ENCODE measurements at regions not wholly inside any gene's neighbourhood (a gene's known extent, or its start where the extent isn't known, plus 50 kb on each side); places are given as distances from the start of the nearest gene placed in this dataset.

DNA sequence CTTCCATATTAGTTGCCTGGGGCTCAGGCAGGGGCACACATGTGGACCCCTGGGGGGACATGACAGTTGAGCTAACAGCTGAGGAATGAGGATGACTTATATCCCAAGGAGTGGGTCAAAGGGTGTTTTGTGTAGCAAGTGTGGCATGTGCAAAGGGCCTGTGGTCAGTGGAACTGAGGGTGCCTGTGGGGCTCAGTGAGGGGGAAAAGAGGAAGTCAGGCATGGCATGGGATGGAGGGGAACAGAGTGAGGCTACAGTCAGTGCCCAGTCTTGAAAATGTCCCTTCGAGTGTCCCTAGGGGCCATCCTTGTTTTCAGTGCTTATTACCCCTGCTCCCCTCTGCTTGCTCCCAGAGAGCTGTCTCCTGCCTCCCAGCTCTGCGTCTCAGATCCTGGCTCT, 64.3 kb upstream of the CD99 start:
- intact Hi-C loops (cut with micrococcal nuclease; ENCODE audit: unreplicated experiment), result loop anchor here (1.0 to 10.0 kb wide), 2 partner anchors 974 to 1172 kb away; partner anchors contain the start of gene ASMTL
- ATAC-seq (no peak; the same call in 1 of the 3 replicates), FAIRE-seq (no peak), DNase-seq (ENCODE audit: low read depth, low spot score) (no peak)
- Histone ChIP-seq H3K27me3 (replicated peaks in 1 of 2; ENCODE audit: control insufficient read depth in 2 of 2, insufficient read depth in 2 of 2, low read length in 1 of 2) (no peaks in the 10 kb centered on the region), H4K20me1 (ENCODE audit: control insufficient read depth, insufficient read depth) (no peaks in the 10 kb centered on the region), H3K4me2 (ENCODE audit: control insufficient read depth, insufficient read depth) (no peak overlapping the region), H3K27ac (ENCODE audit: control insufficient read depth, insufficient read depth) (no peak overlapping the region), H3K9me3 (replicated peaks; ENCODE audit: control insufficient read depth, insufficient read depth, low read length) (peaks cover 27% of the 10 kb centered on the region), H3K36me3 (ENCODE audit: control insufficient read depth in 2 of 2, insufficient read depth in 2 of 2, low read length in 1 of 2) (peaks cover 3 to 21% of the 10 kb centered on the region in 2 experiments), H2AFZ (ENCODE audit: control insufficient read depth, low read depth, low read length) (no peak overlapping the region), H3K4me3 (no peak overlapping the region), H3K4me1 (ENCODE audit: control insufficient read depth, insufficient read depth, low read length) (no peaks in the 10 kb centered on the region), H3K9ac (ENCODE audit: control insufficient read depth, insufficient read depth, low read length) (no peak overlapping the region), H3K79me2 (ENCODE audit: control insufficient read depth, insufficient read depth, low read length) (no peaks in the 10 kb centered on the region)
- TF ChIP-seq SPI1 (IDR thresholded peaks at IDR 0.05; ENCODE audit: borderline replicate concordance, insufficient read depth, low read depth, low read length), result 0 out of 2 replicates have a peak, but pooled peaks have one; percentile 21
- TF ChIP-seq, protein P1, sequence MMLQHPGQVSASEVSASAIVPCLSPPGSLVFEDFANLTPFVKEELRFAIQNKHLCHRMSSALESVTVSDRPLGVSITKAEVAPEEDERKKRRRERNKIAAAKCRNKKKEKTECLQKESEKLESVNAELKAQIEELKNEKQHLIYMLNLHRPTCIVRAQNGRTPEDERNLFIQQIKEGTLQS (IDR thresholded peaks at IDR 0.05; ENCODE audit: borderline replicate concordance, extremely low read depth, low read depth, low read length), result no peak
- no TSS peak for BruUV-seq (replicated peaks)
- in situ Hi-C loops (cut with MboI), result no loop called here
- RAD21 ChIA-PET (ENCODE audit: unreplicated experiment), result no interaction called here
- CTCF ChIA-PET, result no interaction called here
- POLR2A ChIA-PET, result no interaction called here
- WGBS (ENCODE audit: insufficient coverage, insufficient replicate concordance, low lambda C conversion rate, missing lambda C conversion rate), result 67% methylated on average over 2 of the region's 2 CpGs
- SMC1A ChIA-PET (ENCODE audit: uncharacterized antibody, unreplicated experiment), result no interaction called here

DNA sequence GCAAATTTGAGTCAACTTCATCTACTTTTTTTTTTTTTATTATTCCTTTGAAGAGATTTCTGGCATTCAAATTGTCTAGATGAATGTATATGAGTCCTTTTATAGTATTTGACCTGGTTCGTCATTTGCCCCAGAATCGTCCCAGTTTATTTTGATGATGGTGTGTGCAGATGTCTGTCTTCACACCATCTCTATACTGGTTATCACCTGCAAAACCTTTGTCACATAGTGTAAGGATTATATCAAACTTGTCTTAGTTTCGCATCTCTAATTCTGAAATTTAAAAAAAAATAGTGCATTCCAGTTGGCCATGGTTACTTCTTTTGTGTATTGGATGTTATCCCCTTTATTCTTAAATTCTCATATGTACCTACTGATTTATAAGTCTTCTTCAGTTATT, 70.5 kb upstream of the CD99 start:
- WGBS (ENCODE audit: insufficient coverage, insufficient replicate concordance, low lambda C conversion rate, missing lambda C conversion rate), result 100% methylated on average over 3 of the region's 3 CpGs
- DNase-seq (ENCODE audit: low read depth, low spot score), result no peak
- TF ChIP-seq SUZ12 (IDR thresholded peaks at IDR 0.05; ENCODE audit: unreplicated experiment) (no peak), GATAD2B (conservative IDR thresholded peaks at IDR 0.05; ENCODE audit: low read depth) (no peak), TARDBP (IDR thresholded peaks at IDR 0.05; ENCODE audit: borderline replicate concordance) (no peak), SPI1 (IDR thresholded peaks at IDR 0.05; ENCODE audit: borderline replicate concordance, insufficient read depth, low read depth, low read length) (no peak), CREM (IDR thresholded peaks at IDR 0.05; ENCODE audit: low read depth) (no peak)
- TF ChIP-seq, protein P2, sequence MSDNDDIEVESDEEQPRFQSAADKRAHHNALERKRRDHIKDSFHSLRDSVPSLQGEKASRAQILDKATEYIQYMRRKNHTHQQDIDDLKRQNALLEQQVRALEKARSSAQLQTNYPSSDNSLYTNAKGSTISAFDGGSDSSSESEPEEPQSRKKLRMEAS (IDR thresholded peaks at IDR 0.05; ENCODE audit: low read depth, low read length), result no peak
- SMC1A ChIA-PET (ENCODE audit: uncharacterized antibody, unreplicated experiment), result no interaction called here
- POLR2A ChIA-PET, result no interaction called here
- BruUV-seq (replicated peaks), result no TSS peak
- H3K79me2 ChIP-seq (ENCODE audit: control insufficient read depth, insufficient read depth, low read length), result no peaks in the 10 kb centered on the region
- CTCF ChIA-PET, result no interaction called here
- H3K4me1 ChIP-seq (ENCODE audit: control insufficient read depth, insufficient read depth, low read length), result no peaks in the 10 kb centered on the region
- ATAC-seq, result no peak
- no peak overlapping the region for H3K9ac ChIP-seq (ENCODE audit: control insufficient read depth, insufficient read depth, low read length)
- peaks cover 0 to 14% of the 10 kb centered on the region in 2 experiments; a peak in 2 of 4 replicates for H3K36me3 ChIP-seq (ENCODE audit: control insufficient read depth in 2 of 2, insufficient read depth in 2 of 2, low read length in 1 of 2)
- no peaks in the 10 kb centered on the region for H3K9me3 ChIP-seq (replicated peaks; ENCODE audit: control insufficient read depth, insufficient read depth, low read length)
- H3K4me2 ChIP-seq (ENCODE audit: control insufficient read depth, insufficient read depth), result no peak overlapping the region
- H2AFZ ChIP-seq (ENCODE audit: control insufficient read depth, low read depth, low read length), result no peak overlapping the region
- FAIRE-seq, result no peak
- H4K20me1 ChIP-seq (ENCODE audit: control insufficient read depth, insufficient read depth), result no peaks in the 10 kb centered on the region
- intact Hi-C loops (cut with micrococcal nuclease; ENCODE audit: unreplicated experiment), result loop anchor here (10.0 kb wide), 1 partner anchor 1166 kb away; the partner anchor contains the start of gene ASMTL
- in situ Hi-C loops (cut with MboI), result no loop called here
- RAD21 ChIA-PET (ENCODE audit: unreplicated experiment), result no interaction called here
- H3K4me3 ChIP-seq, result no peak overlapping the region
- H3K27me3 ChIP-seq (replicated peaks in 1 of 2; ENCODE audit: control insufficient read depth in 2 of 2, insufficient read depth in 2 of 2, low read length in 1 of 2), result no peaks in the 10 kb centered on the region
- H3K27ac ChIP-seq (ENCODE audit: control insufficient read depth, insufficient read depth), result no peak overlapping the region

Measured in GM12878 (cell line).